ENCODE measurements at regions not wholly inside any gene's neighbourhood (a gene's known extent, or its start where the extent isn't known, plus 50 kb on each side); places are given as distances from the start of the nearest gene placed in this dataset.
"Not testable (repeated sequence)": the region's sequence is repeated elsewhere in the genome, so short reads cannot be mapped to it uniquely, and the experiment has no call there.

DNA sequence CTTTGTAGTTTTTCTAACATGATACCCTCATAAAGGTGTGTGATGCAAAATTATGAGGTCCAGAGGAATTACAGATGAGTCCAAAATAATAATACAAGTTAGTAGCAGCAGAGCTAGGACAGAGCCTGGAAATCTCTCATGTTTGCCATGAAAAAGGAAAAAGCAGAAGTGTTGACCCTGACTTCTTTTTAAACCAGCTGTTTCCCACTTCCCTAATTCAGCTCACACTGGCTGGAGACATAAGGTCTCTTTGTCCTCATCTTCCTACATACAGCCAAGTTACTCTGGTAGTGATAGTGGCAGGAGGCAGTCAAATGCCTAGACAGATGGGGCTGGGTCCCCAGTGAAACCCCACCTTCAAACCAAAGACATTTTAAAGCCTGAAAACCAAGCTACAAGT lies 269.2 kb downstream of the C7orf25 start:
- no peaks in the 10 kb centered on the region for H3K4me1 ChIP-seq (ENCODE audit: control insufficient read depth, insufficient read depth, low read length, poor library complexity, severe bottlenecking)
- no peak overlapping the region for H3K4me3 ChIP-seq (ENCODE audit: low read depth, low read length)
- ATAC-seq (ENCODE audit: low read depth in 2 of 2) (no peak), DNase-seq (no peak)
- H3K36me3 ChIP-seq (ENCODE audit: control insufficient read depth, insufficient read depth, low read length) = no peaks in the 10 kb centered on the region
- no peak overlapping the region for H3K27ac ChIP-seq (ENCODE audit: insufficient read depth, low read length, poor library complexity, severe bottlenecking)
- H3K27me3 Mint-ChIP-seq = no peaks in the 10 kb centered on the region
- H3K4me1 Mint-ChIP-seq = no peaks in the 10 kb centered on the region
- no peaks in the 10 kb centered on the region for H3K27me3 ChIP-seq (ENCODE audit: control insufficient read depth, insufficient read depth, low read length)
- no peak overlapping the region for H3K27ac Mint-ChIP-seq
- no peaks in the 10 kb centered on the region for H3K9me3 ChIP-seq (ENCODE audit: control insufficient read depth in 2 of 2, low read length in 2 of 2)
- no peak overlapping the region for H3K4me3 Mint-ChIP-seq
- H3K36me3 Mint-ChIP-seq = no peaks in the 10 kb centered on the region
- H3K9me3 Mint-ChIP-seq = peaks cover 0 to 10% (median 1%) of the 10 kb centered on the region in 7 donors

DNA sequence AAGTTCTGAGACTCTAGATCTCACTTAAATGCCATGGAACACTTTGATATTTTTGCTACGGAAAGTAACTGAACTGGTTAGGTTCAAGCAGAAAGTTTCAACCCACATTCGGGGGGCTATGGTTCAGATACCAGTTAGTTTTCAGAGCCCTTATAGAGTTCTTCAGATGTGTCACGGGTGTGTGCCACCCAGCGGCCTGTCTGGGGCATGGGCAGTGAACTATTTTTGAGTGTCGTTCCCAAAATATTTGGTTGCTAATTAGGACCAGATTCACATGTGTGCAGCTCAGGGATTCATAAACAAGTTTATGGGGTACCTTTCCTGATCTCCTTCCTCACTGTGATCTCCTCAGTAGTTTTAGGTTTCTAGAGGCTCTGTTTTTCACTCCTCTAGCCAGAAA lies 271.9 kb downstream of the C7orf25 start:
- Mint-ChIP-seq H3K36me3 (no peaks in the 10 kb centered on the region), H3K4me3 (no peak overlapping the region), H3K4me1 (no peaks in the 10 kb centered on the region), H3K9me3 (peaks cover 0 to 8% (median 0%) of the 10 kb centered on the region in 7 donors), H3K27me3 (no peaks in the 10 kb centered on the region), H3K27ac (no peak overlapping the region)
- Histone ChIP-seq H3K9me3 (ENCODE audit: control insufficient read depth in 2 of 2, low read length in 2 of 2) (no peaks in the 10 kb centered on the region), H3K36me3 (ENCODE audit: control insufficient read depth, insufficient read depth, low read length) (no peaks in the 10 kb centered on the region), H3K27me3 (ENCODE audit: control insufficient read depth, insufficient read depth, low read length) (no peaks in the 10 kb centered on the region), H3K4me3 (ENCODE audit: low read depth, low read length) (no peak overlapping the region), H3K4me1 (ENCODE audit: control insufficient read depth, insufficient read depth, low read length, poor library complexity, severe bottlenecking) (no peaks in the 10 kb centered on the region), H3K27ac (ENCODE audit: insufficient read depth, low read length, poor library complexity, severe bottlenecking) (no peak overlapping the region)
- ATAC-seq (ENCODE audit: low read depth in 2 of 2) (no peak), DNase-seq (no peak)

DNA sequence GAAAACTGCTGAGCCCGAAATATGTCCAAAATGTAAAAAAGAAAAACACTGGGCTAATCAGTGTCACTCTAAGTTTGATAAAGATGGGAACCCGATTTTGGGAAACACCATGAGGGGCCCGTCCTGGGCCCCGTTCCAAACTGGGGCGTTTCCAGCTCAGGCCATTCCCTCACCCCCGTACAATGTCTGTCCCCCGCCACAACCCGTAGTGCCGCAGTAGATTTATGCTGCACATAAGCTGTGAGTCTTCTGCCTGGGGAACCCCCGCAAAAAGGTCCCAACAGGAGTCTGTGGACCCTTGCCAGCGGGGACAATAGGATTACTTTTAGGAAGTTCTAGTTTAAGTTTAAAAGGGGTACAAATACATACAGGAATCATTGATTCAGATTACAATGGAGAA lies 275.5 kb downstream of the C7orf25 start:
- H3K36me3 ChIP-seq (ENCODE audit: control insufficient read depth, insufficient read depth, low read length); H3K9me3 Mint-ChIP-seq; H3K4me3 Mint-ChIP-seq; ATAC-seq (ENCODE audit: low read depth in 2 of 2); DNase-seq; H3K27me3 ChIP-seq (ENCODE audit: control insufficient read depth, insufficient read depth, low read length); H3K4me1 Mint-ChIP-seq; H3K27ac Mint-ChIP-seq; H3K9me3 ChIP-seq (ENCODE audit: control insufficient read depth in 2 of 2, low read length in 2 of 2); H3K27ac ChIP-seq (ENCODE audit: insufficient read depth, low read length, poor library complexity, severe bottlenecking); H3K36me3 Mint-ChIP-seq; H3K4me1 ChIP-seq (ENCODE audit: control insufficient read depth, insufficient read depth, low read length, poor library complexity, severe bottlenecking); H3K4me3 ChIP-seq (ENCODE audit: low read depth, low read length); H3K27me3 Mint-ChIP-seq: not testable (repeated sequence)

DNA sequence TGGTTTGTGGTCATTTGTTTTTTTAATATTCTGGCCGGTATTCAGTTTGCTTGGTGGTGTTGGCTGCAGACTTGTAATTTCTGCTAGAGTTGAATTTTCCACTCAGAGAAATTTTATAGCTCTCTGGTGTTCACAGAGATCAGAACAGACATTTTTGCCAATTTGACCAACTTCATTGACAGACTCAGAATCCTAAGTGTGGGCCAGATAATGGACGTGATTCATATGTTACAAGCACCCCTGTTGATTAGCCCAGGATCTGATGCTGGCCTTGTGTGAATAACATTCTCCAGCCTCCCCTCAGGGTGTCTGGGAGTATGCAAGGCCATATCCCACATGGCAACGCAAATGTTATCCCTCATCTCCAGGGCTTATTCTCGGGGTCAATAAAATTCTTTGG lies 283.8 kb downstream of the C7orf25 start:
- no peak for ATAC-seq (ENCODE audit: low read depth in 2 of 2)
- Histone ChIP-seq H3K4me1 (ENCODE audit: control insufficient read depth, insufficient read depth, low read length, poor library complexity, severe bottlenecking) (no peaks in the 10 kb centered on the region), H3K9me3 (ENCODE audit: control insufficient read depth in 2 of 2, low read length in 2 of 2) (no peaks in the 10 kb centered on the region), H3K36me3 (ENCODE audit: control insufficient read depth, insufficient read depth, low read length) (no peaks in the 10 kb centered on the region), H3K4me3 (ENCODE audit: low read depth, low read length) (no peak overlapping the region), H3K27me3 (ENCODE audit: control insufficient read depth, insufficient read depth, low read length) (no peaks in the 10 kb centered on the region), H3K27ac (ENCODE audit: insufficient read depth, low read length, poor library complexity, severe bottlenecking) (no peak overlapping the region)
- no peak for DNase-seq
- peaks cover 0 to 5% (median 0%) of the 10 kb centered on the region in 7 donors for H3K9me3 Mint-ChIP-seq
- H3K36me3 Mint-ChIP-seq = no peaks in the 10 kb centered on the region
- H3K27me3 Mint-ChIP-seq = no peaks in the 10 kb centered on the region
- no peak overlapping the region for H3K27ac Mint-ChIP-seq
- H3K4me3 Mint-ChIP-seq = no peak overlapping the region
- no peaks in the 10 kb centered on the region for H3K4me1 Mint-ChIP-seq

DNA sequence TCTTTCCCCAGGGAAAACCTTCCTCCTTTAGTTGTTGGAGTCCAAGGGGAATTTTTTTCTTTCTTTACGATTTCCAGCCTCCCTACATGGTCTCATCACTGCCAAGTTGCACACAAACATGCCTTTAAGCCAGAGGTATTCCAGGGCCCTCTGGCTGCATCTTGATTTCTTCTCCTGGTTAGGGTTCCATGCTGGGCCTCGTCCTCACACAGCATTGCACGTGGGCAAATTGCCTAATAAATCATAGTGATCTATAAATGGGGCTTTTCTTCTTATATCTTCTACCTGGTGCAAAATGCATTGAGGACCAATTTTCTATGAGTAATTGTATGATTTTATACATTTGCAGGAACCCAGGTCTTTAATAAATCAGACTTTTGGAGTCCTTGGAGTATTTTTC lies 284.2 kb downstream of the C7orf25 start:
- no peak for DNase-seq
- Mint-ChIP-seq H3K36me3 (no peaks in the 10 kb centered on the region), H3K4me1 (no peaks in the 10 kb centered on the region), H3K27ac (no peak overlapping the region), H3K9me3 (peaks cover 0 to 5% (median 0%) of the 10 kb centered on the region in 7 donors), H3K27me3 (no peaks in the 10 kb centered on the region), H3K4me3 (no peak overlapping the region)
- ATAC-seq (ENCODE audit: low read depth in 2 of 2) = no peak
- Histone ChIP-seq H3K4me3 (ENCODE audit: low read depth, low read length) (no peak overlapping the region), H3K27ac (ENCODE audit: insufficient read depth, low read length, poor library complexity, severe bottlenecking) (no peak overlapping the region), H3K9me3 (ENCODE audit: control insufficient read depth in 2 of 2, low read length in 2 of 2) (no peaks in the 10 kb centered on the region), H3K36me3 (ENCODE audit: control insufficient read depth, insufficient read depth, low read length) (no peaks in the 10 kb centered on the region), H3K4me1 (ENCODE audit: control insufficient read depth, insufficient read depth, low read length, poor library complexity, severe bottlenecking) (no peaks in the 10 kb centered on the region), H3K27me3 (ENCODE audit: control insufficient read depth, insufficient read depth, low read length) (no peaks in the 10 kb centered on the region)

DNA sequence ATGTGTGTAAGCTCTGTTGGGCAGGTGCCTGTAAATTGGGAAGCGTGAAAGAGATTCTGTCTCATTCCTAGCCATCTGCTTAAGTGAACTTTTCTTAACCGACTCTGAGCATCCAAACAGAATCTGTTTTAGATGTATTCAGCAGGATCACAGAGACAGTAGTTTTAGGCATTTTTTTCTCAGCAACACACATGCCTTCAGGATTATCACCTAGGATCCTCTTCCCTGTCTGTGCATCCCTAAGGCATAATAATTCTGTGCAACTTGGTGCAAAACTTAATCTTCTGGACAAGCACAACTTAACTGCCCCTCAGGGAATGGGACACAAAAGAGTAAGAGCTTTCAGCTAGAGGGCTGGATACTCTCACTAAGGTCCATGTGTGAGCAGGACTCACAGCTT lies 284.8 kb downstream of the C7orf25 start:
- no peak for ATAC-seq (ENCODE audit: low read depth in 2 of 2)
- no peaks in the 10 kb centered on the region for H3K4me1 Mint-ChIP-seq
- no peak overlapping the region for H3K27ac Mint-ChIP-seq
- no peaks in the 10 kb centered on the region for H3K36me3 Mint-ChIP-seq
- H3K4me3 Mint-ChIP-seq = no peak overlapping the region
- H3K4me3 ChIP-seq (ENCODE audit: low read depth, low read length) = no peak overlapping the region
- no peaks in the 10 kb centered on the region for H3K9me3 ChIP-seq (ENCODE audit: control insufficient read depth in 2 of 2, low read length in 2 of 2)
- H3K4me1 ChIP-seq (ENCODE audit: control insufficient read depth, insufficient read depth, low read length, poor library complexity, severe bottlenecking) = no peaks in the 10 kb centered on the region
- H3K9me3 Mint-ChIP-seq = peaks cover 0 to 5% (median 0%) of the 10 kb centered on the region in 7 donors
- no peak for DNase-seq
- no peaks in the 10 kb centered on the region for H3K27me3 ChIP-seq (ENCODE audit: control insufficient read depth, insufficient read depth, low read length)
- no peak overlapping the region for H3K27ac ChIP-seq (ENCODE audit: insufficient read depth, low read length, poor library complexity, severe bottlenecking)
- H3K36me3 ChIP-seq (ENCODE audit: control insufficient read depth, insufficient read depth, low read length) = no peaks in the 10 kb centered on the region
- H3K27me3 Mint-ChIP-seq = no peaks in the 10 kb centered on the region

DNA sequence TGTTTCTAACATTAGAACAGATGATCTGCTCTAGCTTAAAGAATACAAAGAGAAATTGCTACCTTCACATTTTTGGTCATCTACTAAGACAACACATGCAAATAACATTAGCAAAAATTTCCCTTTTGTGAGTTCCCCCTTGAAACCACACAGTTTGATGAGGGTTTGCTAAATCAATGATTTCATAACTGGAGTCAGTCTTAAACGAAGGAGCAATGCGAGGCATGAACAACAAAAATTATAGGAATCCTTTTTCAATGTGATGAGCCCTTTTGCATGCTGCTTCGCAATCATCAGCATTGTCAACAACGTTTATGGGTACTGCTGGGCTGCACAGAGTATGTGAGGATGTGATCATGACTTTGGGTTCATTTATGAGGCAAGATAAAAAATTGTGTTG lies 286.4 kb downstream of the C7orf25 start:
- Histone ChIP-seq H3K4me3 (ENCODE audit: low read depth, low read length) (no peak overlapping the region), H3K27ac (ENCODE audit: insufficient read depth, low read length, poor library complexity, severe bottlenecking) (no peak overlapping the region), H3K4me1 (ENCODE audit: control insufficient read depth, insufficient read depth, low read length, poor library complexity, severe bottlenecking) (no peaks in the 10 kb centered on the region), H3K9me3 (ENCODE audit: control insufficient read depth in 2 of 2, low read length in 2 of 2) (no peaks in the 10 kb centered on the region), H3K27me3 (ENCODE audit: control insufficient read depth, insufficient read depth, low read length) (no peaks in the 10 kb centered on the region), H3K36me3 (ENCODE audit: control insufficient read depth, insufficient read depth, low read length) (no peaks in the 10 kb centered on the region)
- no peak for ATAC-seq (ENCODE audit: low read depth in 2 of 2)
- Mint-ChIP-seq H3K36me3 (no peaks in the 10 kb centered on the region), H3K9me3 (peaks cover 0 to 3% (median 0%) of the 10 kb centered on the region in 7 donors), H3K4me3 (no peak overlapping the region), H3K27me3 (no peaks in the 10 kb centered on the region), H3K27ac (no peak overlapping the region), H3K4me1 (no peaks in the 10 kb centered on the region)
- no peak for DNase-seq

DNA sequence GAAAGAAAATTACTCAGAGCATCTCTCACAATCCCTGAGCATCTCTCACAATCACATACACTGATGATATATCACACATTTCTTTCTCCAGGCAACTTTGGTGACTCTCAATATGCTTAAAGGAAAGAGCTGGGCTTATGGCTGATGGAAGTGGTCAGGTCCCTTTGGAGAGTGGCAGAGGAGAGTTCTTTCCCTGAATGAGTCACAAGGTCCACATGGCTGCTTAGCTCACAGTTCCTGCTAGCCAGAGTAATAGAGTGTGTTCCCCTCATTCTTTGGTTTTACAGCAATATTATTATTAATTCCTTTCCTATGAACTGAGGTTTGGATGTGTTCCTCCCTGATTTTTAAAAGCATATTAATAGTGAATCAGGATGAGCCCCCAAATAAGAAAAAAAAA lies 287.4 kb downstream of the C7orf25 start:
- no peaks in the 10 kb centered on the region for H3K4me1 Mint-ChIP-seq
- H3K9me3 Mint-ChIP-seq = peaks cover 0 to 3% (median 0%) of the 10 kb centered on the region in 7 donors
- H3K4me3 ChIP-seq (ENCODE audit: low read depth, low read length) = no peak overlapping the region
- ATAC-seq (ENCODE audit: low read depth in 2 of 2) (no peak), DNase-seq (no peak)
- no peaks in the 10 kb centered on the region for H3K9me3 ChIP-seq (ENCODE audit: control insufficient read depth in 2 of 2, low read length in 2 of 2)
- H3K4me1 ChIP-seq (ENCODE audit: control insufficient read depth, insufficient read depth, low read length, poor library complexity, severe bottlenecking) = no peaks in the 10 kb centered on the region
- no peak overlapping the region for H3K27ac ChIP-seq (ENCODE audit: insufficient read depth, low read length, poor library complexity, severe bottlenecking)
- H3K4me3 Mint-ChIP-seq = no peak overlapping the region
- no peak overlapping the region for H3K27ac Mint-ChIP-seq
- H3K27me3 Mint-ChIP-seq = no peaks in the 10 kb centered on the region
- no peaks in the 10 kb centered on the region for H3K36me3 Mint-ChIP-seq
- no peaks in the 10 kb centered on the region for H3K36me3 ChIP-seq (ENCODE audit: control insufficient read depth, insufficient read depth, low read length)
- H3K27me3 ChIP-seq (ENCODE audit: control insufficient read depth, insufficient read depth, low read length) = no peaks in the 10 kb centered on the region

Measured in CD4-positive, CD25-positive, alpha-beta regulatory T cell (primary cell).